NOMO-1 (cell line): ENCODE measurements at regions not wholly inside any gene's neighbourhood (a gene's known extent, or its start where the extent isn't known, plus 50 kb on each side); places are given as distances from the start of the nearest gene placed in this dataset.
"Not testable (repeated sequence)": the region's sequence is repeated elsewhere in the genome, so short reads cannot be mapped to it uniquely, and the experiment has no call there.

ENCODE experiments used
- DNase-seq, 2 experiments: peaks; one replicate each; lab custom pipeline; 2025; ENCODE audit not compliant: unreplicated experiment in 2 of 2; lab: John Stamatoyannopoulos, UW

GRCh38 chr9:94183240-94183999, 75.7 kb upstream of the ZNF169 start:
- DNase-seq, result no peak

- no peak for DNase-seq
These were observed 70.9 kb upstream of the ZNF169 start for GRCh38 chr9:94188246-94188645.

GRCh38 chr9:94191706-94192105, 67.4 kb upstream of the ZNF169 start:
- DNase-seq, result not testable (repeated sequence)

GRCh38 chr9:94198414-94198813, 60.7 kb upstream of the ZNF169 start:
- no peak for DNase-seq

GRCh38 chr9:94199776-94200175, 59.3 kb upstream of the ZNF169 start:
- no peak for DNase-seq

GRCh38 chr9:94204174-94204573, 54.9 kb upstream of the ZNF169 start:
- no peak for DNase-seq

GRCh38 chr9:94207781-94208180, 51.3 kb upstream of the ZNF169 start:
- DNase-seq, result no peak
